ENCODE measurements at regions not wholly inside any gene's neighbourhood (a gene's known extent, or its start where the extent isn't known, plus 50 kb on each side); places are given as distances from the start of the nearest gene placed in this dataset.

GRCh38 chrX:148371291-148371690, 129.1 kb upstream of the AFF2 start:
- DNase-seq, result no peak

- DNase-seq, result no peak
Observed at GRCh38 chrX:148372925-148373324, 127.5 kb upstream of the AFF2 start.

GRCh38 chrX:148376342-148376741, 124.1 kb upstream of the AFF2 start:
- no peak for DNase-seq

- DNase-seq, result no peak
Observed at GRCh38 chrX:148380107-148380506, 120.3 kb upstream of the AFF2 start.

- peak; percentile 10 to 61 for DNase-seq
Observed at GRCh38 chrX:148380650-148381561, 119.5 kb upstream of the AFF2 start.

- no peak for DNase-seq
Observed at GRCh38 chrX:148381603-148382002, 118.8 kb upstream of the AFF2 start.

- DNase-seq, result no peak
Observed at GRCh38 chrX:148382983-148383382, 117.4 kb upstream of the AFF2 start.

- DNase-seq, result no peak
Observed at GRCh38 chrX:148385471-148385870, 114.9 kb upstream of the AFF2 start.

GRCh38 chrX:148389629-148390028, 110.8 kb upstream of the AFF2 start:
- no peak for DNase-seq

GRCh38 chrX:148412006-148412405, 88.4 kb upstream of the AFF2 start:
- no peak for DNase-seq

GRCh38 chrX:148416142-148416541, 84.3 kb upstream of the AFF2 start:
- DNase-seq, result no peak

- no peak for DNase-seq
Observed at GRCh38 chrX:148416931-148417330, 83.5 kb upstream of the AFF2 start.

GRCh38 chrX:148417934-148418333, 82.5 kb upstream of the AFF2 start:
- DNase-seq, result no peak

- no peak for DNase-seq
Observed at GRCh38 chrX:148422526-148422925, 77.9 kb upstream of the AFF2 start.

GRCh38 chrX:148424570-148424969, 75.8 kb upstream of the AFF2 start:
- DNase-seq, result no peak

GRCh38 chrX:148426467-148426866, 74.0 kb upstream of the AFF2 start:
- no peak for DNase-seq

- no peak for DNase-seq
Observed at GRCh38 chrX:148441387-148441786, 59.0 kb upstream of the AFF2 start.

GRCh38 chrX:148443216-148443615, 57.2 kb upstream of the AFF2 start:
- DNase-seq, result no peak

GRCh38 chrX:148448686-148449085, 51.7 kb upstream of the AFF2 start:
- no peak for DNase-seq

All from stimulated activated CD4-positive, alpha-beta T cell treated with anti-CD3 and anti-CD28 coated beads, Interleukin-4, amount 100 ng/mL, for 4 hours (primary cell).